Transverse colon (tissue), 3 donors: ENCODE measurements at regions not wholly inside any gene's neighbourhood (a gene's known extent, or its start where the extent isn't known, plus 50 kb on each side); places are given as distances from the start of the nearest gene placed in this dataset.

Source experiments
- EP300 ChIP-seq: sonication (generic); formaldehyde crosslinking; IDR thresholded peaks from one replicate; pipeline ENCODE4 v1.6.1; 2017; ENCODE audit warnings: antibody characterized with exemption, low read depth
- POLR2A ChIP-seq: fragments of 450-650 bp; IDR thresholded peaks from one replicate; pipeline ENCODE4 v1.6.1; 2016; ENCODE audit warnings: antibody characterized with exemption, mild to moderate bottlenecking, moderate library complexity
- TF ChIP-seq, protein P1 (sequence below), 5 experiments: fragments of 200-600 bp in 3 of 5; fragments of 450-650 bp in 2 of 5; sonication (generic) in 3 of 5; IDR thresholded peaks; 1 replicate in 2 of 5; 2 replicates in 3 of 5; pipeline ENCODE4 v1.5.1; 2016 to 2017; ENCODE audit warnings: antibody characterized with exemption in 5 of 5, inconsistent platforms in 3 of 5, mild to moderate bottlenecking in 2 of 5, moderate library complexity in 1 of 5

DNA sequence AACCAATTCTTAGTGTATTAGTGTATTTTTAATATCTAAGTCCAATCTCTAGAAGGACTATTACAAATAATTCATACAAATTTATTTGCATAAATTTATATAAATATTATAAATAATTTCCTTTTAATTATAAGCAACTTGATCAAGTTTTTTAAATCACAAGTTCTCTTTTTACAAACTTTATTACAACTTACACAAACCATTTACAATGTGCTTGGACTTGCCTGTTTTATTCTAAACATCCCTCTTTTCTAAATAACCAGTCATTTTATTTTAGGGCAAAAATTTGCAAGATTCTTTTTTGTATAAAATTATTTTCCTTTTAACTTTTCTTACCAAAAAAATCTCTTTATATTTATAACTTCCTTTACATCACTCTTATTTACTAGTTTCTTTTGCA is 83.5 kb upstream of the SYNCRIP start:
- TF ChIP-seq, protein P1, sequence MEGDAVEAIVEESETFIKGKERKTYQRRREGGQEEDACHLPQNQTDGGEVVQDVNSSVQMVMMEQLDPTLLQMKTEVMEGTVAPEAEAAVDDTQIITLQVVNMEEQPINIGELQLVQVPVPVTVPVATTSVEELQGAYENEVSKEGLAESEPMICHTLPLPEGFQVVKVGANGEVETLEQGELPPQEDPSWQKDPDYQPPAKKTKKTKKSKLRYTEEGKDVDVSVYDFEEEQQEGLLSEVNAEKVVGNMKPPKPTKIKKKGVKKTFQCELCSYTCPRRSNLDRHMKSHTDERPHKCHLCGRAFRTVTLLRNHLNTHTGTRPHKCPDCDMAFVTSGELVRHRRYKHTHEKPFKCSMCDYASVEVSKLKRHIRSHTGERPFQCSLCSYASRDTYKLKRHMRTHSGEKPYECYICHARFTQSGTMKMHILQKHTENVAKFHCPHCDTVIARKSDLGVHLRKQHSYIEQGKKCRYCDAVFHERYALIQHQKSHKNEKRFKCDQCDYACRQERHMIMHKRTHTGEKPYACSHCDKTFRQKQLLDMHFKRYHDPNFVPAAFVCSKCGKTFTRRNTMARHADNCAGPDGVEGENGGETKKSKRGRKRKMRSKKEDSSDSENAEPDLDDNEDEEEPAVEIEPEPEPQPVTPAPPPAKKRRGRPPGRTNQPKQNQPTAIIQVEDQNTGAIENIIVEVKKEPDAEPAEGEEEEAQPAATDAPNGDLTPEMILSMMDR (IDR thresholded peaks at IDR 0.05) = no peak
- TF ChIP-seq EP300 (no peak), POLR2A (no peak)
